HG03196 (cell line): ENCODE measurements at regions not wholly inside any gene's neighbourhood (a gene's known extent, or its start where the extent isn't known, plus 50 kb on each side); places are given as distances from the start of the nearest gene placed in this dataset.

ENCODE experiments used
- ATAC-seq: cut with Tn5 transposase; IDR thresholded peaks from one replicate; pipeline ENCODE4 v1.9.1; 2021; ENCODE audit not compliant: unreplicated experiment

- ATAC-seq, result no peak
Observed at GRCh38 chr1:57949168-57949567, 525.3 kb upstream of the DAB1 start.

GRCh38 chr1:57947471-57947870 lies 523.6 kb upstream of the DAB1 start:
- ATAC-seq, result no peak

DNA sequence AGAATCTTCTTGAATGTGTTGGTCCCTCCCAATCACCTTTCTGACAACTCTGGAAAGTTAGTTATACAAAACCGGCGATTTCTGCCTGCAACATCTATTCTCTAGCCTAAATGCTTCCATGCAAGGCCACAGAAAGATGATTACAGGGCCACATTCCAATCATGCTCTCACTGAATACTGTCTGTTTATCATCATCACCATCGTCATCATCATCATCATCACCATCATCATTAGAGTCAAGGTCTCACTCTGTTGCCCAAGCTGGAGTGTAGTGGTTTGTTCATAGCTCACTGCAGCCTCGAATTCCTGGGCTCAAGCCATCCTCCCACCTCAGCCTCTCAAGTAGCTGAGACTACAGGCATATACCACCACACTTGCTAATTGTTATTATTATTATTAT lies 521.2 kb upstream of the DAB1 start:
- no peak for ATAC-seq

DNA sequence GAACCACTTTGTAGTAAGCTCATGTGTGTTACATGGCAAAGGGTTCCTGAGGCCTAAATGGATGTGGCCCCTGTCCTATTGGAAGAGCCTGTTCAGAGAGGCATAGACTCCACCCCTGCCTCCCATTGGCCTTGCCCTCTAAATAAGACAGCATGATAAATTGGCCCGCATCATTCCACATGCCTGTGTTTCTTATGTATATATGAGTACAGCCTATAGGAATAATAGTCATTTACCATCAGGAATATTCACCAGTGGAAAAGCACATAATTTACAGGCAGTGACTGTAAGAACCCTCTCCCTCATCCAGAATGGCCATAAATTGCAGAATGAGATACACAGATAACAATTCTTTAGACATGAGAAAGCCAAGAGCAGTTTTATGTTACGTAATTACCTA lies 519.5 kb upstream of the DAB1 start:
- ATAC-seq, result no peak

DNA sequence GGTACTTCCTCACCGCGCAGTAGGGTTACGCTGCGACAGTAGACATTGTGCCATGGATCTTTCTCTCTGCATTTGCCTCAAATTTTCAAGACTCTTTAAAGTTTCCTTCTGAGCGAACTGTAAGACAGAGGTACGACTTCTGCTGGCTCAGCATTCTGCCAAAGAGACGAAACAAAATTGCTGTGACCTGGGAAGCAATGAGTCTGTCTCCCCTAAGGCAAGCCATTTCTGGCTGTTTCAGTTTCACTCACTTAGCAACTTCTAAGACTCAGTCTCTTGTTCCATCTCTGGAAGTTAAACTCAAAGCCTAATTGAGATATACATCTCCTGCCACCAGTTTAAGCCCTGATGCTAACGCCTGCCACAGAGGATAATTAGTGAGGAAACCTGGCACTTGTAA lies 510.9 kb upstream of the DAB1 start:
- ATAC-seq, result no peak

DNA sequence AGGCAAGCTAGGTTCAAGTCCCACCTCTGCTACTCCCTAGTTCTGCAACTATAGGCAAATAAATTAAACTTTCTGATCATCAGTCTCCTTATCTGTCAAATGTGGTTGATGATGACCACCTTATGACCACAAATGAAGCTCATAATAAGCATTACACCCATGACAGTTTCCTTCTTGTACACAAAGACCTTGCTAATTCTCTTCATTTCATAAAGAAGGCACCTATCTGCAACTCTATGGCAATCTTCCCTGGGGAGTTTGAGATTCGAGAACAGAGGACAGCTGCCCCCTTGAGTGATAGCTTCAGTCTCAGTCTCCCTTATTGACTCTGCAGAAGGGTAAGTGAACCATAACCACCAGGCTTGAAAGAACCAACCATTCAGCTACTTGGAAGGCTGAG lies 503.1 kb upstream of the DAB1 start:
- ATAC-seq, result no peak

GRCh38 chr1:57926025-57926552 lies 502.2 kb upstream of the DAB1 start:
- no peak for ATAC-seq

DNA sequence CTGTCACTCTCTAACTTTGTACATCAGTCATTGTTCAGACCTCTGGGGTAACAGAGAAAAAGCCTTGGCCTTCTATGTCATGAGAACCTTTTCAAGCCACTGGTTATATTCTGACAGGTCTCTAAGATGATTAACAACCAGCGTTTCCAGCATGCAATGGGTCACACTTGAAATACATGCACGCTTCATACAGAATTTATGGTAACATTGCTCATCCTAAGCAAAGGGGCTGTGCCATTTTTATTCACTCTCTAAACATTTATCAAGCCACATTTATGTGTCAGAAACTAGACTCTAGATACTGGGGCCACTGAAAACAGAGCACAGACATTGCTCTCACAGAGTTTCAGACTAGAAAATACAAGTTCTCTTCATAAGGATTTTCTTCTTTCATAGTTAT lies 501.4 kb upstream of the DAB1 start:
- no peak for ATAC-seq

DNA sequence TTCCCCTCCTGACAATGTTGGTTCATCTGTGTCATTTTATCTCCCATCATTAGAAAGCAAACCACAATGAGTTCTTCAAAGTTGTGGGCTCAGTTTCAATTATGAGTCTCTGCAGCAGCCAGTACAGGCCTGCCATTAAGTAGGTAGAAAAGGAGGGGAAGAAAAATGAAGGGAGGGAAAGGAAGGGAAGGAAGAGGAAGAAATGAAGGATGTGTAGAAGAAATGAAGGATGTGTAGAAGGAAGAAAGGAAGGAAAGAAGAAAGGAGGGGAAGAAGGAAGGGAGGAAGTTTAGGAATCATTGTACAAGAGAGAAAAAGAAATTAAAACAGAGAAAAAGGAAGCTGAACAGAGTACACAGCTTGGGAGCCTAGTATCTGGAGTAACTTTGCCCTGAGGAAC lies 498.3 kb upstream of the DAB1 start:
- no peak for ATAC-seq

- no peak for ATAC-seq
Observed at GRCh38 chr1:57916041-57916440, 492.2 kb upstream of the DAB1 start.

DNA sequence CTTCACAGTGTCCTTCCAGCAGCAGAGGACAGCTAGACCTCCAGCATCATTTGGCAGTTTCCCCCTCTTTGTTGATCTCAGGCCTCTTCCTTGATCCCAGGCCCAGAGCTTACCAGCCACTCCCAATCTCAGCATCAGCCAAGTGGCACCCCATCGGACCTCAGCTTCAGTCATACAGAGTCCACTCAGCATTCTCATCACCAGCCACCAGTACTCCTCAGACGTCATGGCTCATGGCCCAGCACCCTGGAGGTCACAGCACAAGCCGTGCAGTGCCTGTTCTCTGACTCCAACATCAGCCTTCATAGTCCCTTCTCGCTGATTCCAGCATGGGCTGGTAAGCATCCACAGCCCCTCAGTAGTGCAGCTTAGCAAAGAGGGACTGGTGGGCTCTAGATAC lies 487.6 kb upstream of the DAB1 start:
- no peak for ATAC-seq

- no peak for ATAC-seq
Observed at GRCh38 chr1:57910782-57911181, 486.9 kb upstream of the DAB1 start.

DNA sequence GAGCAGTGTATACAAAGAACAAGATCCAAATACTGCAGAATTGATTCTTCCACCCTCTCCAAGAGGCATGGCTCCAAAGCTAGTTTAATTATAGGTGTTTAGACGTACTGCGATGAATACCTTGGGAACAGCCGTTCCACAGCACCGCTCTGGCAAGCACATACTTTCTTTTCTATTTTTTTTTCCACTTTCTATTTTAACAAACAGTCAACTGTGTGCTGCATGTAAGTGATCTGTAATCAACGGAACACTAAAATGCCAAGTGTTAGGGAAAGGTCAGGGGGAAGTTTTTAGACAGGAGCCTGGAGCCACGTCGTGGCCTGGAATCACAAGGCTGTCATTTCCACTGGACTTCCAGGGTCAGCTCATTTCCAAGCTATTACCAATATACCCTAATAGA lies 486.4 kb upstream of the DAB1 start:
- no peak for ATAC-seq

- ATAC-seq, result no peak
Observed at GRCh38 chr1:57908147-57908890, 484.5 kb upstream of the DAB1 start.

GRCh38 chr1:57901208-57901919 lies 477.5 kb upstream of the DAB1 start:
- ATAC-seq, result no peak

GRCh38 chr1:57898531-57898930 lies 474.7 kb upstream of the DAB1 start:
- no peak for ATAC-seq

DNA sequence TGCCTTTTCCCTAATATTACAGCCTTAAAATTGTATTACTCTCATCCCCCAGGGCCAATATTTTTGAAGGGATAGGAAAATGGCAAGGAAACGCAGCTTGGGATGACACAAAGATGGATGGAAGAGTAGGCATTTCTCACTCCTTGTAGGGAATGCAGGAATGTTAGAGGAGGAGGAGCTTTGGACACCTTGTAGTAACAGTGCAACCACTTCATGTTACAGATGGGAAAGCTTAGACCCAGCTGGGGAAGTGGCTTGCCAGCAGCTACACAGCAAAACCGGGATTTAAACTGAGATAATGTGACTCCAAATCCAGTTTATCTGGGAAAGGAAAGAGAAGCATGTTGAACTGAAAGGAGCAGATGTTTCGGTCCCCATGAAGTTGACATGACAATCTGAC lies 473.7 kb upstream of the DAB1 start:
- ATAC-seq, result no peak

DNA sequence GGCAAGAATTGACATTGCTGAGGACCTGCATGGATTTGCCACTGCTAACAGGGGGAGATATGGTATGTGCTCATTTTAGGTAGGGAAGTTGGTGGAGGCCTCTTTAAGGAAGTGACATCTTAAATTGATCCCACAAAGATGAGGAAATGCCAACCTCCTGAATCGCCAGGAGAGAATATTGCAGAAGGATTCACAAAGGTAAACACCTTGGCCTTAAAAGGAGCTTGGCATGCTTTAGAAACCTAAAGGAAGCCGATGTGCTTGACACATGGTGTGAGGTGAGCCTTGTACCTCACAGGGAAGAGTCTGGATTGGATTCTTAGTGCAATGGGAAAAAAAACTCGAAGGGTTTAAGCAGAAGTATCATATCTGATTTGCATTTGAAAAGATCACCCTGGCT lies 470.5 kb upstream of the DAB1 start:
- ATAC-seq, result no peak

DNA sequence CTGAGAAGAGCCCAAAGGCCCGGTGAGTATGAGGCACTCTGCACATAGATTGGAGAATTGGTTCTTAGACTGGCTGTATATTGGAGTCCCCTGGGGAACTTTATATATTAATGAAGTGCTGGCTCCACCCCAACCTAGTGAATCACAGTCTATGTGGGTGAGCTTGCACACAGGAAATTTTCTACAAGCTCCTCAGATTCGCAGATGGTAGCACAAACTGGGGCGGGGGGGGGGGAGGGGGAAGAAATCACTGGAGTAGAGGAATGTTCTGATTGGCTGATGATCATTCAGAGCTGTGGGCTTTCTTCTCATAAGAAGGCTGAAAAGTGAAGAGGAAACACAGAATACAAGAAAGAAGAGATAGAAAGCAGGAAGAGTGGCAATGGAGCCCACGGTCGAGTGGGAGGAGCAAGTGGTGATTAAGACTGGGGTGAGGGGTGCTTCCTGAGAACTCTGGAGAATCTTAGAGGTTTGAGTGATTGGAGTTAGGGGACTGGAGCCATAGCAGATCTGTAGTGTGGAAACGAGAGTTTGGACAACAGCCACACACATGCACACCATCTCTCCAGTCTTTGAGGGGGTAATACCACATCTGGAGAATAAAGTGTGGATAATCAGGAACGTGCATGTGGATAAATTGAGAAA lies 465.9 kb upstream of the DAB1 start:
- ATAC-seq, result no peak

- ATAC-seq, result no peak
Observed at GRCh38 chr1:57887964-57888491, 464.2 kb upstream of the DAB1 start.

GRCh38 chr1:57886376-57886775 lies 462.5 kb upstream of the DAB1 start:
- no peak for ATAC-seq

- no peak for ATAC-seq
Observed at GRCh38 chr1:57883642-57883995, 459.8 kb upstream of the DAB1 start.
